ENCODE measurements at regions not wholly inside any gene's neighbourhood (a gene's known extent, or its start where the extent isn't known, plus 50 kb on each side); places are given as distances from the start of the nearest gene placed in this dataset.
"Not testable (repeated sequence)": the region's sequence is repeated elsewhere in the genome, so short reads cannot be mapped to it uniquely, and the experiment has no call there.

DNA sequence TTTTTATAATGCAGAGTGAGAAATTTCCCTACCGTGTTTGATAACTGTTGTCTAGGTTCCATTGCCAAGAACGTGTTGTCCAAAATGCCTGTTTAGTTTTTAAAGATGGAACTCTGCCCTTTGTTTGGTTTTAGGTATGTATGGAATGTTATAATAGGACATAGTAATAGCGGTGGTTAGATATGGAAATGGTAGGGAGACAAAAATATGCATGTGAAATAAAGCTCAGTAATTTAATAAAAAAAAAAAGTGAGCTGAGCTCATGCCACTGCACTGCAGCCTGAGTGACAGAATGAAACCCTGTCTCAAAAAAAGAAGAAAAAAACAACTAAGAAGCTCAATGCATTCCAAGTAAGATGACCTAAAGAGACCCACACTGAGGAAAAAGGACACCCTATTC is 72.9 kb downstream of the ZNF783 start:
- TF ChIP-seq, protein P1, sequence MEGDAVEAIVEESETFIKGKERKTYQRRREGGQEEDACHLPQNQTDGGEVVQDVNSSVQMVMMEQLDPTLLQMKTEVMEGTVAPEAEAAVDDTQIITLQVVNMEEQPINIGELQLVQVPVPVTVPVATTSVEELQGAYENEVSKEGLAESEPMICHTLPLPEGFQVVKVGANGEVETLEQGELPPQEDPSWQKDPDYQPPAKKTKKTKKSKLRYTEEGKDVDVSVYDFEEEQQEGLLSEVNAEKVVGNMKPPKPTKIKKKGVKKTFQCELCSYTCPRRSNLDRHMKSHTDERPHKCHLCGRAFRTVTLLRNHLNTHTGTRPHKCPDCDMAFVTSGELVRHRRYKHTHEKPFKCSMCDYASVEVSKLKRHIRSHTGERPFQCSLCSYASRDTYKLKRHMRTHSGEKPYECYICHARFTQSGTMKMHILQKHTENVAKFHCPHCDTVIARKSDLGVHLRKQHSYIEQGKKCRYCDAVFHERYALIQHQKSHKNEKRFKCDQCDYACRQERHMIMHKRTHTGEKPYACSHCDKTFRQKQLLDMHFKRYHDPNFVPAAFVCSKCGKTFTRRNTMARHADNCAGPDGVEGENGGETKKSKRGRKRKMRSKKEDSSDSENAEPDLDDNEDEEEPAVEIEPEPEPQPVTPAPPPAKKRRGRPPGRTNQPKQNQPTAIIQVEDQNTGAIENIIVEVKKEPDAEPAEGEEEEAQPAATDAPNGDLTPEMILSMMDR (conservative IDR thresholded peaks at IDR 0.05; ENCODE audit: low read depth, low read length), result no peak
- TF ChIP-seq EZH2 (IDR thresholded peaks at IDR 0.05; ENCODE audit: borderline replicate concordance, low read depth, low read length, poor library complexity, severe bottlenecking), result no peak
- no peak overlapping the region for H3K27ac ChIP-seq (ENCODE audit: low read depth, low read length, poor library complexity, severe bottlenecking)
- CTCF ChIA-PET, result no interaction called here
- POLR2A ChIA-PET (ENCODE audit: low non-redundant PET), result no interaction called here
- intact Hi-C loops (cut with micrococcal nuclease; ENCODE audit: unreplicated experiment), result no loop called here
- no peaks in the 10 kb centered on the region for H3K36me3 ChIP-seq (ENCODE audit: insufficient read depth, low read length, poor library complexity, severe bottlenecking)
- H3K9me3 ChIP-seq (ENCODE audit: low read depth, low read length, poor library complexity, severe bottlenecking), result no peaks in the 10 kb centered on the region
- no peak for DNase-seq (ENCODE audit: low spot score)
- H3K4me3 ChIP-seq (ENCODE audit: low read depth, low read length, poor library complexity, severe bottlenecking), result no peak overlapping the region
- BruUV-seq (replicated peaks), result no TSS peak
- no peaks in the 10 kb centered on the region for H3K4me1 ChIP-seq (ENCODE audit: insufficient read depth, low read length, poor library complexity, severe bottlenecking)
- peaks cover 4% of the 10 kb centered on the region for H3K27me3 ChIP-seq (replicated peaks; ENCODE audit: insufficient read depth, low read depth, low read length, poor library complexity)

GRCh38 chr7:149348758-149349369 is 86.9 kb downstream of the ZNF783 start:
- Histone ChIP-seq H3K9me3 (ENCODE audit: low read depth, low read length, poor library complexity, severe bottlenecking) (peaks cover 8% of the 10 kb centered on the region), H3K4me3 (ENCODE audit: low read depth, low read length, poor library complexity, severe bottlenecking) (no peak overlapping the region), H3K27me3 (replicated peaks; ENCODE audit: insufficient read depth, low read depth, low read length, poor library complexity) (no peaks in the 10 kb centered on the region), H3K36me3 (ENCODE audit: insufficient read depth, low read length, poor library complexity, severe bottlenecking) (no peaks in the 10 kb centered on the region), H3K4me1 (ENCODE audit: insufficient read depth, low read length, poor library complexity, severe bottlenecking) (no peaks in the 10 kb centered on the region), H3K27ac (ENCODE audit: low read depth, low read length, poor library complexity, severe bottlenecking) (no peak overlapping the region)
- ChIA-PET POLR2A (ENCODE audit: low non-redundant PET) (no interaction called here), CTCF (no interaction called here)
- TF ChIP-seq, protein P1 (conservative IDR thresholded peaks at IDR 0.05; ENCODE audit: low read depth, low read length), result no peak
- TF ChIP-seq EZH2 (IDR thresholded peaks at IDR 0.05; ENCODE audit: borderline replicate concordance, low read depth, low read length, poor library complexity, severe bottlenecking), result no peak
- DNase-seq (ENCODE audit: low spot score), result no peak
- intact Hi-C loops (cut with micrococcal nuclease; ENCODE audit: unreplicated experiment), result no loop called here
- BruUV-seq (replicated peaks), result no TSS peak

- CTCF ChIA-PET, result no interaction called here
- Histone ChIP-seq H3K4me3 (ENCODE audit: low read depth, low read length, poor library complexity, severe bottlenecking) (no peak overlapping the region), H3K27me3 (replicated peaks; ENCODE audit: insufficient read depth, low read depth, low read length, poor library complexity) (no peaks in the 10 kb centered on the region), H3K4me1 (ENCODE audit: insufficient read depth, low read length, poor library complexity, severe bottlenecking) (no peaks in the 10 kb centered on the region), H3K9me3 (ENCODE audit: low read depth, low read length, poor library complexity, severe bottlenecking) (no peaks in the 10 kb centered on the region), H3K27ac (ENCODE audit: low read depth, low read length, poor library complexity, severe bottlenecking) (no peak overlapping the region), H3K36me3 (ENCODE audit: insufficient read depth, low read length, poor library complexity, severe bottlenecking) (no peaks in the 10 kb centered on the region)
- TF ChIP-seq, protein P1 (conservative IDR thresholded peaks at IDR 0.05; ENCODE audit: low read depth, low read length), result no peak
- no peak for TF ChIP-seq EZH2 (IDR thresholded peaks at IDR 0.05; ENCODE audit: borderline replicate concordance, low read depth, low read length, poor library complexity, severe bottlenecking)
- BruUV-seq (replicated peaks), result no TSS peak
- intact Hi-C loops (cut with micrococcal nuclease; ENCODE audit: unreplicated experiment), result no loop called here
- POLR2A ChIA-PET (ENCODE audit: low non-redundant PET), result no interaction called here
- no peak for DNase-seq (ENCODE audit: low spot score)
These were observed 91.9 kb downstream of the ZNF783 start for GRCh38 chr7:149353739-149354504.

GRCh38 chr7:149355035-149355389 is 93.0 kb downstream of the ZNF783 start:
- H3K9me3 ChIP-seq (ENCODE audit: low read depth, low read length, poor library complexity, severe bottlenecking); POLR2A ChIA-PET (ENCODE audit: low non-redundant PET); intact Hi-C loops (cut with micrococcal nuclease; ENCODE audit: unreplicated experiment); DNase-seq (ENCODE audit: low spot score); BruUV-seq (replicated peaks); CTCF ChIA-PET; H3K27ac ChIP-seq (ENCODE audit: low read depth, low read length, poor library complexity, severe bottlenecking); H3K36me3 ChIP-seq (ENCODE audit: insufficient read depth, low read length, poor library complexity, severe bottlenecking); H3K4me3 ChIP-seq (ENCODE audit: low read depth, low read length, poor library complexity, severe bottlenecking); H3K4me1 ChIP-seq (ENCODE audit: insufficient read depth, low read length, poor library complexity, severe bottlenecking); H3K27me3 ChIP-seq (replicated peaks; ENCODE audit: insufficient read depth, low read depth, low read length, poor library complexity): not testable (repeated sequence)
